Endodermal cell (in vitro differentiated cells): ENCODE measurements at regions not wholly inside any gene's neighbourhood (a gene's known extent, or its start where the extent isn't known, plus 50 kb on each side); places are given as distances from the start of the nearest gene placed in this dataset.

ENCODE experiments used
- DNase-seq: peaks from one replicate; pipeline ENCODE4 v3.0.0-alpha.2; 2017
- H3K27ac ChIP-seq: 2 replicates; pipeline ENCODE4 v1.5.1; 2013; ENCODE audit warnings: mild to moderate bottlenecking, low read depth, low read length, moderate library complexity
- H3K27me3 ChIP-seq: 2 replicates; pipeline ENCODE4 v1.6.1; 2013; ENCODE audit warnings: mild to moderate bottlenecking, low read length, moderate library complexity; ENCODE audit not compliant: insufficient read depth, control insufficient read depth, poor library complexity, severe bottlenecking
- H3K36me3 ChIP-seq: 2 replicates; pipeline ENCODE4 v1.7.0; 2013; ENCODE audit warnings: mild to moderate bottlenecking, low read length, moderate library complexity; ENCODE audit not compliant: control insufficient read depth, insufficient read depth
- H3K4me1 ChIP-seq: one replicate; pipeline ENCODE4 v1.7.0; 2013; ENCODE audit warnings: low read length; ENCODE audit not compliant: control insufficient read depth, insufficient read depth
- H3K4me3 ChIP-seq: 2 replicates; pipeline ENCODE4 v1.5.1; 2013; ENCODE audit warnings: mild to moderate bottlenecking, low read length, moderate library complexity
- H3K9ac ChIP-seq: 2 replicates; pipeline ENCODE4 v1.6.1; 2013; ENCODE audit warnings: mild to moderate bottlenecking, low read length, moderate library complexity; ENCODE audit not compliant: poor library complexity, severe bottlenecking; ENCODE audit errors: extremely low read depth
- H3K9me3 ChIP-seq: 2 replicates; pipeline ENCODE4 v1.6.1; 2013; ENCODE audit warnings: mild to moderate bottlenecking, low read length, moderate library complexity; ENCODE audit not compliant: control insufficient read depth
- H3K27ac Mint-ChIP-seq: 2 replicates; pipeline ENCODE4 v1.8.0; 2020; ENCODE audit warnings: mixed read lengths
- H3K27me3 Mint-ChIP-seq: 2 replicates; pipeline ENCODE4 v1.8.0; 2021; ENCODE audit warnings: mild to moderate bottlenecking, mixed read lengths; ENCODE audit not compliant: insufficient read depth
- H3K36me3 Mint-ChIP-seq: 2 replicates; pipeline ENCODE4 v1.8.0; 2020; ENCODE audit warnings: low read depth, mixed read lengths
- H3K4me1 Mint-ChIP-seq: 2 replicates; pipeline ENCODE4 v1.8.0; 2020; ENCODE audit warnings: mixed read lengths
- H3K4me3 Mint-ChIP-seq: 2 replicates; pipeline ENCODE4 v1.8.0; 2020; ENCODE audit warnings: mild to moderate bottlenecking, moderate library complexity, mixed read lengths
- H3K9me3 Mint-ChIP-seq: 2 replicates; pipeline ENCODE4 v1.8.0; 2020; ENCODE audit warnings: mild to moderate bottlenecking, mixed read lengths
- CTCF ChIP-seq: fragments of 200-600 bp; sonication (generic); conservative IDR thresholded peaks from 2 replicates; pipeline ENCODE4 v1.5.0; 2021; ENCODE audit warnings: antibody characterized with exemption, mild to moderate bottlenecking
- WGBS, 2 experiments: methylation state at CpG; one replicate each; pipeline versions ENCODE4 v1.1.5 to v1.1.7; 2013; ENCODE audit warnings: missing lambda C conversion rate in 2 of 2, mixed read lengths in 1 of 2; ENCODE audit not compliant: insufficient coverage in 1 of 2, insufficient read length in 1 of 2; 5-methylcytosine and 5-hydroxymethylcytosine counted together

DNA sequence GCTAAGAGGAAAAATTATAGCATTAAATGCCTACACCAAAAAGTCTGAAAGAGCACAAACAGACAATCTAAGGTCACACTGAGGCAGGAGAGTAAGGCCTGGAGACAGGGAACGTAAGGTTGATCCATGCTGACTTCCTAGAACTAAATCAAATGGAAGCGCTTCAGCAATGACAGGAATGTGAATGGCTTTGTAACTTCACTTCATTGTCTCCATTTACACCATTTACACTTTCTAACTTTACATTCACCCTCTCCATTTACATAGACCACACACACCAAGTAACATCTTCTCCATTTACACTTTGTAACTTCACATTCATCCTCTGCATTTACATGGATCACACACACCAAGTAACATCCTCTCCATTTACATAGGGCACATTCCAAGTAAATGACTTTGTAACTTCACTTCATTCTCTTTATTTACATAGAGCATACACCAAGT lies 103.1 kb upstream of the SPATS2L start:
- H3K27me3 ChIP-seq = no peaks in the 10 kb centered on the region
- H3K4me1 Mint-ChIP-seq = peaks cover 39% of the 10 kb centered on the region
- peak overlapping the region; percentile 98 for H3K27ac Mint-ChIP-seq
- H3K9me3 Mint-ChIP-seq = peaks cover 33% of the 10 kb centered on the region
- H3K4me1 ChIP-seq = peaks cover 8% of the 10 kb centered on the region
- no peak overlapping the region for H3K27ac ChIP-seq
- no peaks in the 10 kb centered on the region for H3K27me3 Mint-ChIP-seq
- H3K9ac ChIP-seq = no peak overlapping the region
- DNase-seq = peak; percentile 59
- no peak overlapping the region for H3K4me3 ChIP-seq
- H3K36me3 ChIP-seq = no peaks in the 10 kb centered on the region
- WGBS, 2 experiments = 38 to 48% methylated on average over 1 to 2 of the region's 2 CpGs
- no peak overlapping the region for H3K4me3 Mint-ChIP-seq
- H3K36me3 Mint-ChIP-seq = peaks cover 4% of the 10 kb centered on the region
- TF ChIP-seq CTCF = no peak
- peaks cover 6% of the 10 kb centered on the region for H3K9me3 ChIP-seq

DNA sequence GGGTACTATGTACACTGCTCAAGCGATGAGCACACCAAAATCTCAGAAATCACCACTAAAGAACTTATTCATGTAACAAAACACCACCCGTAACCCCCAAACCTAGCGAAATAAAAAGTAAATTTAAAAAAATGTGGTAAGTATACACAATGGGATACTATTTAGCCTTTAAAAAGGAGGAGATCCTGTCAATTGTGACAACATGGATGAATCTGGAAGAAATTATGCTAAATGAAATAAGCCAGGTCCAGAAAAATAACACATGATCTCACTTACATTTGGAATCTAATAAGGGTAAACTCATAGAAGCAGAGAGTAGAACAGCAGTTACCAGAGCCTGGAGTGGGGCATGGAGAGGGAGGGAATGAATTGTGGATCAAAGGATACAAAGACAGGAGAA lies 98.5 kb upstream of the SPATS2L start:
- no peak overlapping the region for H3K27ac Mint-ChIP-seq
- Histone ChIP-seq H3K27me3 (no peaks in the 10 kb centered on the region), H3K4me3 (no peak overlapping the region), H3K36me3 (no peaks in the 10 kb centered on the region), H3K9ac (no peak overlapping the region), H3K9me3 (no peaks in the 10 kb centered on the region), H3K27ac (no peak overlapping the region), H3K4me1 (peaks cover 7% of the 10 kb centered on the region)
- H3K4me3 Mint-ChIP-seq = no peak overlapping the region
- no peak for TF ChIP-seq CTCF
- H3K27me3 Mint-ChIP-seq = no peaks in the 10 kb centered on the region
- peaks cover 26% of the 10 kb centered on the region for H3K9me3 Mint-ChIP-seq
- H3K4me1 Mint-ChIP-seq = peaks cover 16% of the 10 kb centered on the region
- no peak for DNase-seq
- peaks cover 4% of the 10 kb centered on the region for H3K36me3 Mint-ChIP-seq
- WGBS, 2 experiments = 46% methylated on average over 2 of the region's 3 CpGs; no CpG with 5 or more reads in 1 of the 2 experiments

DNA sequence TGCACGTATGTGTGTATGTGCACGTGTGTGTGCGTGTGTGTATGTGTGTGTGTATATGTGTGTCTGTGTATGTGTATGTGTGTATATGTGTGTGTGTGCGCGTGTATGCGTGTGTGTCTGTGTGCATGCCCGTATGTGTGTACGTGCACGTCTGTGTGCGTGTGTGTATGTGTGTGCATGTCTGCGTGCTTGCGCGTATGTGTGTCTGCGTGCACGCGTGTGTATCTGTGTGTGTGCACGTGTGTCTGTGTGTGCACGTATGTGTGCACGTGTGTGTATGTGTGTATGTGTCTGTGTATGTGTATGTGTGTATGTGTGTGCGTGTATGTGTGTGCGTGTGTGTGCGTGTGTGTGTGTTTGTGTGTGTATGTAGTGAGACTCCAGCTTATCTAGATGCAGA lies 97.5 kb upstream of the SPATS2L start:
- peaks cover 4% of the 10 kb centered on the region for H3K4me1 ChIP-seq
- WGBS, 2 experiments = 89 to 90% methylated on average over 22 of the region's 22 CpGs
- no peak overlapping the region for H3K9ac ChIP-seq
- H3K36me3 ChIP-seq = no peaks in the 10 kb centered on the region
- Mint-ChIP-seq H3K9me3 (peaks cover 26% of the 10 kb centered on the region), H3K4me3 (no peak overlapping the region), H3K27ac (no peak overlapping the region), H3K27me3 (no peaks in the 10 kb centered on the region), H3K4me1 (peaks cover 12% of the 10 kb centered on the region), H3K36me3 (peaks cover 4% of the 10 kb centered on the region)
- H3K9me3 ChIP-seq = no peaks in the 10 kb centered on the region
- no peak overlapping the region for H3K27ac ChIP-seq
- TF ChIP-seq CTCF = no peak
- H3K27me3 ChIP-seq = no peaks in the 10 kb centered on the region
- no peak overlapping the region for H3K4me3 ChIP-seq
- DNase-seq = no peak
